ENCODE measurements at regions not wholly inside any gene's neighbourhood (a gene's known extent, or its start where the extent isn't known, plus 50 kb on each side); places are given as distances from the start of the nearest gene placed in this dataset.

DNA sequence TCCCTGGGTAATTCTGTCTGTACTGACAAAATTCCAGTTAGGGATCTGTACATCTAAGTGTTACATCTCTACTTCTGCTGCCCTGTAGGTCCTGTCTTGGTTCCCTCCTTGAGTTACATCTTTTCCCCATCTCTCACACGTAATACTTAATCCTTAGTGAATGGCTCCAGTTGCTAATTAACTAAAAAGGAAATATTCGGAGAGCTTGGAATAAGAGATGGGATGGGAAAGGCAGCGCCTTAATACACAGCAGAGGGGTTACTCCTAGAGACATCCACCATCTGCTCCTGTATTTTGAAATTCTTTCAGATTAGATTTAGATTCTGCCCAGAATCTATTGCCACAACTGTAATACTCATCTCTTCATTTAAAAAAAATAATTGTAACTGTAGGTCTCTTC lies 384.0 kb downstream of the SAMD5 start:
- H3K9me3 ChIP-seq: peaks cover 0 to 11% of the 10 kb centered on the region in 2 donors
- no peak overlapping the region for H3K4me3 ChIP-seq
- TF ChIP-seq POLR2A (IDR thresholded peaks at IDR 0.05): no peak
- DNase-seq (ENCODE audit: low spot score in 2 of 2): no peak
- no peaks in the 10 kb centered on the region for H3K4me1 ChIP-seq
- H3K27ac ChIP-seq: no peak overlapping the region
- intact Hi-C loops (cut with DNase I; ENCODE audit: low total_unique reads): no loop called here
- H3K36me3 ChIP-seq: no peaks in the 10 kb centered on the region
- no peaks in the 10 kb centered on the region for H3K27me3 ChIP-seq

GRCh38 chr6:147895272-147895671 lies 386.8 kb downstream of the SAMD5 start:
- no peaks in the 10 kb centered on the region for H3K9me3 ChIP-seq
- TF ChIP-seq, protein P1, sequence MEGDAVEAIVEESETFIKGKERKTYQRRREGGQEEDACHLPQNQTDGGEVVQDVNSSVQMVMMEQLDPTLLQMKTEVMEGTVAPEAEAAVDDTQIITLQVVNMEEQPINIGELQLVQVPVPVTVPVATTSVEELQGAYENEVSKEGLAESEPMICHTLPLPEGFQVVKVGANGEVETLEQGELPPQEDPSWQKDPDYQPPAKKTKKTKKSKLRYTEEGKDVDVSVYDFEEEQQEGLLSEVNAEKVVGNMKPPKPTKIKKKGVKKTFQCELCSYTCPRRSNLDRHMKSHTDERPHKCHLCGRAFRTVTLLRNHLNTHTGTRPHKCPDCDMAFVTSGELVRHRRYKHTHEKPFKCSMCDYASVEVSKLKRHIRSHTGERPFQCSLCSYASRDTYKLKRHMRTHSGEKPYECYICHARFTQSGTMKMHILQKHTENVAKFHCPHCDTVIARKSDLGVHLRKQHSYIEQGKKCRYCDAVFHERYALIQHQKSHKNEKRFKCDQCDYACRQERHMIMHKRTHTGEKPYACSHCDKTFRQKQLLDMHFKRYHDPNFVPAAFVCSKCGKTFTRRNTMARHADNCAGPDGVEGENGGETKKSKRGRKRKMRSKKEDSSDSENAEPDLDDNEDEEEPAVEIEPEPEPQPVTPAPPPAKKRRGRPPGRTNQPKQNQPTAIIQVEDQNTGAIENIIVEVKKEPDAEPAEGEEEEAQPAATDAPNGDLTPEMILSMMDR (IDR thresholded peaks at IDR 0.05): no peak
- TF ChIP-seq POLR2A (IDR thresholded peaks at IDR 0.05) (no peak), POLR2AphosphoS5 (IDR thresholded peaks at IDR 0.05) (no peak)
- no peak overlapping the region for H3K27ac ChIP-seq
- no peak for DNase-seq (ENCODE audit: low spot score in 2 of 2)
- intact Hi-C loops (cut with DNase I; ENCODE audit: low total_unique reads): no loop called here
- H3K4me1 ChIP-seq: no peaks in the 10 kb centered on the region
- H3K27me3 ChIP-seq: no peaks in the 10 kb centered on the region
- H3K4me3 ChIP-seq: no peak overlapping the region
- no peaks in the 10 kb centered on the region for H3K36me3 ChIP-seq

- no peak for TF ChIP-seq POLR2A (IDR thresholded peaks at IDR 0.05)
- TF ChIP-seq POLR2AphosphoS5 (IDR thresholded peaks at IDR 0.05): no peak
- TF ChIP-seq, protein P1 (IDR thresholded peaks at IDR 0.05): no peak
- no peak overlapping the region for H3K27ac ChIP-seq
- H3K36me3 ChIP-seq: no peaks in the 10 kb centered on the region
- H3K27me3 ChIP-seq: no peaks in the 10 kb centered on the region
- no peak overlapping the region for H3K4me3 ChIP-seq
- DNase-seq (ENCODE audit: low spot score in 2 of 2): no peak
- intact Hi-C loops (cut with DNase I; ENCODE audit: low total_unique reads): no loop called here
- H3K4me1 ChIP-seq: no peaks in the 10 kb centered on the region
- no peaks in the 10 kb centered on the region for H3K9me3 ChIP-seq
Measured at GRCh38 chr6:147900247-147900830, 391.8 kb downstream of the SAMD5 start.

GRCh38 chr6:147903321-147903720 lies 394.8 kb downstream of the SAMD5 start:
- no peaks in the 10 kb centered on the region for H3K9me3 ChIP-seq
- no peaks in the 10 kb centered on the region for H3K36me3 ChIP-seq
- no peak for DNase-seq (ENCODE audit: low spot score in 2 of 2)
- H3K27me3 ChIP-seq: no peaks in the 10 kb centered on the region
- no peaks in the 10 kb centered on the region for H3K4me1 ChIP-seq
- no peak overlapping the region for H3K4me3 ChIP-seq
- TF ChIP-seq POLR2AphosphoS5 (IDR thresholded peaks at IDR 0.05): no peak
- TF ChIP-seq POLR2A (IDR thresholded peaks at IDR 0.05): no peak
- TF ChIP-seq, protein P1 (IDR thresholded peaks at IDR 0.05): no peak
- H3K27ac ChIP-seq: no peak overlapping the region
- intact Hi-C loops (cut with DNase I; ENCODE audit: low total_unique reads): no loop called here

DNA sequence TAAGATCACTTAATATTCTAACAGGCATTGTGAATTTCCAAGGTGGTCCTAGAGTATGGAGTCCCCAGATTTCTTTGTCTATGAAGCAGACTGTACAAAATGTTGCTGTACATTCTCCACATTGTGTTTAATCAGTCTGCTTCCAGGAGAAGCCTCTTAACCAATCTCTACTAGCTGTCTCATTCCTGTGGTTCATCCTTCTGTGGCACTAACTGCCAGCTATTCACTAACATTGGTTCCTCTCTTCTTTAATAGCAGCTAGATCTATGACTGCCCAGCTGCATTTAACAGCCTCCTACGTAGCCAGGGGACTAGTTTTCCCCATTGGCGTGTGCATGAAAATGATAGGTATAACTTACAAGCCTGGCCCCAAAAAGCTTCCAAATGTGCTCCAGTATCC lies 395.4 kb downstream of the SAMD5 start:
- Histone ChIP-seq H3K4me1 (no peaks in the 10 kb centered on the region), H3K9me3 (no peaks in the 10 kb centered on the region), H3K27me3 (no peaks in the 10 kb centered on the region), H3K27ac (no peak overlapping the region), H3K4me3 (no peak overlapping the region), H3K36me3 (no peaks in the 10 kb centered on the region)
- TF ChIP-seq, protein P1 (IDR thresholded peaks at IDR 0.05): no peak
- TF ChIP-seq POLR2A (IDR thresholded peaks at IDR 0.05): no peak
- TF ChIP-seq POLR2AphosphoS5 (IDR thresholded peaks at IDR 0.05): no peak
- DNase-seq (ENCODE audit: low spot score in 2 of 2): no peak
- intact Hi-C loops (cut with DNase I; ENCODE audit: low total_unique reads): no loop called here

- H3K9me3 ChIP-seq: no peaks in the 10 kb centered on the region
- H3K4me3 ChIP-seq: no peak overlapping the region
- no peaks in the 10 kb centered on the region for H3K4me1 ChIP-seq
- H3K27me3 ChIP-seq: no peaks in the 10 kb centered on the region
- DNase-seq (ENCODE audit: low spot score in 2 of 2): no peak
- intact Hi-C loops (cut with DNase I; ENCODE audit: low total_unique reads): no loop called here
- TF ChIP-seq POLR2AphosphoS5 (IDR thresholded peaks at IDR 0.05): no peak
- TF ChIP-seq, protein P1 (IDR thresholded peaks at IDR 0.05): no peak
- no peak for TF ChIP-seq POLR2A (IDR thresholded peaks at IDR 0.05)
- no peak overlapping the region for H3K27ac ChIP-seq
- H3K36me3 ChIP-seq: no peaks in the 10 kb centered on the region
Measured at GRCh38 chr6:147904416-147904815, 395.9 kb downstream of the SAMD5 start.

Data from breast epithelium (tissue), 4 donors.